ENCODE measurements at regions not wholly inside any gene's neighbourhood (a gene's known extent, or its start where the extent isn't known, plus 50 kb on each side); places are given as distances from the start of the nearest gene placed in this dataset.
"Not testable (repeated sequence)": the region's sequence is repeated elsewhere in the genome, so short reads cannot be mapped to it uniquely, and the experiment has no call there.

DNA sequence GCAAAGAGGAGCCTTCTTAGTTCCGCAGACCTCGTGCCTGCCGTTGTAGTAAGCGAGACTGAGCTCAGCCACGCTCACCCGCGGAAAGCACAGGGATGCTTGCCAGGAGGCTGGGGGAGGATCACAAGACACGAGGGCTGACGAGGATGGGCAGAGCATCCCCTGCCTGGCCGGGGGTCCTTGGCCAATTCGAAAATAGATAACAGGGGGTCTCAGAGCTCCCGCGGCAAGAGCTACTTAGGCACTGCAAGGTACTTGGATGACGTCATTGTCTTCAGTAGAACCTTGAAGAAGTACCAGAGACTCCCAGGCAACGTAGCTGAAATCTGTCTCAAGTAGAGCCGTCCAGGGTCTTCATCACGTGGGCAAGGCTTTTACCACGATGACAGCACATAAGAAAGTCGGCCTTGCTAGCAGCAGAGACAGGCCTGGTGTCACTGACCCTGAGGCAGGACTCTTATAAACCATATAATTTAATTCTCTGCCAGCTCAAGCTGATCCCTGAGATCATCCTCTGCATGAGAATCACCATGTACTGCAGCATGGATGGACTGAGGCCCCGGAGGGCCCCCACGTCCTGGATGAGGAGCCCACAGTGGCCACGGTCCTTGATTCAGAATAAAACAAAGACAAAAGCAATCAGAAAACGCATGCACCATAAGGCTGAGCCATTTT lies 81.9 kb downstream of the TMEM18 start:
- no peak for DNase-seq

DNA sequence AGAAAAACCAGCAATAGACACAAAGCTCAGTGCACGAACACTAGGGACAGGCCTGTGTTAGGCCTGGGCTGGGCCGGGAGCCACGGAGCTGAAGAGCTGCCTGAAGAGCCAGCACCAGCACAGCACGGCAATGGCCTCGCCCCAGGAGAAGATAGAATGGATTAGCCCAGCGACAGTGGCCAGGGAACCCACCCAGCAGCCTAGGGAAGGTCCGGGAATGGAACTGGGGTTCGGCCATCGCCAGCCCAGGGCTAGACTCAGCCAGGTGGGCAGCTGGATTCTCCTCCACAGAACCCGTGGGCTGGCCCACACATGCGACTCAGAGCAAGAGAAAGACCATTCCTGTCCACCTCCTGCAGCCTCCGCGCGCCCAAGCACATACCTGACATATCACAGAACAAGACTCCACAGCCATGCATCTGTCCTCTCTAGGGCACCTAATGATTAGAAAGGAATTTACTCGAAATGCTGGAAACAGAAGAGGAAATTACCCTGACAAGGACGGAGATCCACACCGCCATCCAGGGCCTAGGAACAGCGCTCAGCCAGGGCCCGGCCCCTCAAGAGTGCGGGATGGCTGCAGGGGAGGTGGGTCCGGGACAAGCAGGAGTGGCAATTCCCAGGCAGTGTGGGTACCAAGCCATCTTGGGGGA lies 82.8 kb downstream of the TMEM18 start:
- DNase-seq, result no peak

DNA sequence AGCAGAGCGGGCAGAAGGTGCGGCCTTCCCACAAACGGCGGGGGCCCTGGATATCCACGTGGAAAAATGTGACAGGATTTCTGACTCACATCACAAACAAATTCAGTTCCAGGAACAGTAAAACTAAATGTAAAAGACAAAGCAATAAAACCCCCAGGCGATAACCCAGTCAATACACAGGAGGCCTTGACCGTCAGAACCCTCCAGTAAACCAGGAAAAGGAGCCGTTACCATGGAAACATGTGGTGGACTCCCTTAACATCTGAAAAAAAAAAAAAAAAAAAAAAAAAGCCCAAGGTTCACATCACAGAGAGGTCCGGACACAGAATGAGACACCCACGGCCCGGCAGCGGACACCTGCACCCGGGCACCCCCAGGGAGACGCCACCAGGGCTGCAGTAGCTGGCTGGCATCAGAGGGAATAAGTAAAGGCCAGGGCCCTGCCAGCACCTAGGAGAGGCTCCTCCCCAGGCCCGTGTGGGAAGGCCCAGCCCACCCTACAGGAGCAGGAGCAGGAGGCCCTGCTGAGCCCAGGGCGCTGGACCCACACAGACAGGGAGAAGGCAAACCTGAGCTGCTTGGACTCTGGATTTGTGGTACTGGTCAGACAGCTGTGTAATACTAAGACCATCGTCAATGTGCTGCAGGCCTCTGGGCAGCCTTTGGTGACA lies 83.7 kb downstream of the TMEM18 start:
- DNase-seq, result no peak

DNA sequence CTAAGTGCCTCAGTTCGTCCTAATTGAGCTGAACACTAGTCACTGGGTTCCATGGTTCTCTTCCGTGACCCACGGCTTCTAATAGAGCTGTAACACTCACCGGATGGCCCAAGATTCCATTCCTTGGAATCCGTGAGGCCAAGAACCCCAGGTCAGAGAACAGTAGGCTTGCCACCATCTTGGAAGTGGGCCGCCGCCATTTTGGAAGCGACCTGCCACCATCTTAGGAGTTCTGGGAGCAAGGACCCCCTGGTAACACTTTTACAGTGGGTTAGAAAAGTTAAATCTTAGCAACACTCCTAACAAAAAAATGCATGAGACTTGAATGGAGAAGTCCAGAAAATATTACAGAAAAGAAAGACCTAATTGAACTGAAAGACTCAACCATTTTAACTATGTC lies 84.5 kb downstream of the TMEM18 start:
- DNase-seq, result no peak

DNA sequence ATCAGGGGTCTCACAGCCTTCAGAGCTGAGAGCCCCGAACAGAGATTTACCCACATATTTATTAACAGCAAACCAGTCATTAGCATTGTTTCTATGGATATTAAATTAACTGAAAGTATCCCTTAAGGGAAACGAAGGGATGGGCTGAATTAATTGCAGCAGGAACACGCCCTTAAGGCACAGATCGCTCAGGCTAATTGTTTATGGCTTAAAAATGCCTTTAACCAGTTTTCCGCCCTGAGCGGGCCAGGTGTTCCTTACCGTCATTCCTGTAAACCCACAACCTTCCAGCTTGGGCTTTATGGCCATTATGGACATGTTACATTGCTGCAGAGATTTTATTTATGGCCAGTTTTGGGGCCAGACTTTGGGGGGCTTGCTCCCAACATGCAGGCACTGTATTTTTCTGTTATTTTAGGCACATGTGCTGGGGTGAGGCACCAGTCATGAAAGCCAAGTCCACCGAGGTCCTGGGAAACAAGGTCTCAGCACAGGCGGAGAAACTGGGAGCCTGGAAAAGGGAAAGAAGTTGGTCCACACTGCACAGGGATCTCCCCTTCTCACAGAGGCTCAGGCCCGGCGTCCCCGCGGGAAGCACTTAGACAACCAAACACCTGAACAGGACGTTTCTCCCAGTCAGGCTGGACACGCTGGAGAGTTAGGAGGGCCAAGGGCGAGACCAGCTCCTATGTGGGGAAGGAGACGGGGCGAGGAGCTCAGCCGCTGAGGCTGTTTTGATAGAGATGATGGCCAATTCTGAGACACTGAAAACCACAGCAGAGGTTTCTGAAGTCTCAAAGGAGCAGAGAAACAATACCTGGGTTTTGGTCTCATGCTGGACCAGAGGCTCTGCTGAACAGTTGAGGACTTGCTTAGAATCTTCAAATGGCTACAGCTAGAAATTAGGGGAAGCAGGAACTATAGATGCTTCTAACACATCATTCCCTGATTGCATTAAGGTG lies 86.7 kb downstream of the TMEM18 start:
- no peak for DNase-seq

DNA sequence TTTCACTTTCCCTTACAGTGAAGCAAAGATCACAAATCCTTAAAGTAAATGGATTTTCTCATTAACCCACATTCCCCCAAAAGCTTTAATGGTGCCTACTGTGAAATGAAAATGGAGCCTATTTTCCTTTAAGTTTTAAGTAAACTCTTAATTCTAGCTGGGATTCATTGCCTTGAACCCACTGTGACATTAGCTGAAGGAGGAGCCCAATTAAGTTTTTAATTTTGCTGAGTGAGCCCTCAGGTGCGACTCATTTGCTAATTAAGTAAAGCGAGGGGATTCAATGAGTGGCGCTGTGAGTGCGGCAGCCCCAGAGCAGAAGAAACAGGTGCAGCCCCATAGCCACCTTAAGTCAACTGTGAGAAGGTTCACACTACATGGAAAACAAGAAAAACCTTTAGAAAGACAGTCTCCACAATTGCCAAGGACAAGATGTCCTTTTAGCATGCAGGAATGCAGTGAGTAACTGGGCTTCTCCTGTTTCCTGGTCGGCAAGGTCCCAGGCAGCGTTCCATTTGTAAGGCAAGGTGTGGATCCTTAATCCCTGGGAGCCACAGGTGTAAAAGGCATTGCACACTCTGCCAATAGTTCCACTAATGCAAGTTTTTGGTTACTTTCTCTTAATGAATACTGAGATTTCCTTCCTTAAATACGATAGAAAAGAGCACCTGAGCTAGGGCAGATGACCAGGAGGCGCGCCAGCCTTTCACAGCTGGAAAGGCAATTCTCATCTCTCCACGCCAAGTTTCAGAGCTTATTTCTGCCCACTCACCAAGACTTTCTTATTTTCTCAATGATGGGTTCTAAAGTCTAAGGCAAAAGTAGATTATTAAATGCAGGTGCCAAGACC lies 87.7 kb downstream of the TMEM18 start:
- no peak for DNase-seq

DNA sequence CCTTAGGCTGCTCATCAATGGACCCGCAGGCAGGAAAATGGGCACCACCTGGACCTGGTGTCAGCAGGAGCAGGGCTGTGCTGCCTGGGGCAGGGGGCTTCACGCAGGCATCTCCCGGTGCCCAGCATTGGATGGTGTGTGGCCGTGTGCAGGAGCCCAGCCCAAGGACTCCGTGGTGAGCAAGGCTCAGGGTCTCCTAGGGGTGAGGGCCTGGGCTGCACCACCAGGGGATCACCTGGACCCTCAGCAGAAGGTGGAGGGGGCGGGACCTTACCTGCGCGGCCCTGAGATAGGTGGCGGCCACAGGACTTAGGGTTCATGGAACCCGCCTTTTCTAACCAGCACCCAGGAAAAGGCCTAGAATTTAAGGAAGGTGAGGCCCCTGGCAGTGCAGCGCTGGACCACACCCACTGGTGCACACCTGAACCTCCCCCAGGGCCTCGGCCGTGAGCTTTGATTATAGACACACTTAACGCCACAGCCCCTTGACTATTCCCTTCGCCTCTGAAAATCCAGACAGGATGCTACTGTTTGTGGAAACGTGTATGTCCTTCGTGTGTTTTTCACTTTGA lies 89.0 kb downstream of the TMEM18 start:
- DNase-seq, result no peak

DNA sequence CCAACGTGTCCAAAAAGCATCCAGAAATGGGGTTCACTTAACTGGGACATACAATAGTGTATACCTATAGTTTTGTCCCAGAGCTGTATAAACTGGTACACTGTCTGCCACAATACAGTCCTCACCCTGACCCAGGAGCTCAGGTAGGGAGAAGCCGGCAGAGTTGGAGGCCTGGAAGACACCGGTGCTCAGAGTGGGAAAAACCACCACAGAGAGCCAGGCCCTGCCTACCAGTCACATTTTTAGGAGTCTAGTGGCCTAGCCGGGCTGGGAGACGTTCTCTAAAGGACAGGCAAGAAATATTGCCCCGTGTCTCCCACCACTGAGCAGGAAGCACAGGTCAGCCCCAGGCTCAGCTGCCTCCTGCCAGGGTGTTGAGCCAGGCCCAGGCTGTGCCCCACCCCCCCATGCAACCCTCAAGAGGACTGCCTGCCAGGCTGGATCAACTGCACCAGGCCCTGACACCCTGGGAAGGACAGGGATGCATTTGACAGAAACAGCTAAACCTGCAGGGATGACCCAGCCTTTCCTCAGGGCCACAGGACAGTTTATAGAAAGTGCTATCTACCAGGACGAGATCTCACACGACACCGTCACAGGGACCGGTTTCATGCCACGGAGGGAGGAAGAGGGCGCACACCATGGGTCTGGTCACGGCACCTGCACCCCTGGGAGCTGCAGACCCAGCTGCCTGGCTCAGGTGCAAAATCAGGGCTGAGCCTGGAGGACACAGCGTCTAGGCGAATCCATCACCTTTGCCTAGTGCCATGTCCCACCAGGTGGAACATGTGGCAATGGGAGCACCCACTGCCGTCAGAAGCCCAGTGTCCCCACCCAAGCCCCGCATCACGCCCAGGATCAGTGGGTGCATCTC lies 89.9 kb downstream of the TMEM18 start:
- DNase-seq, result no peak

DNA sequence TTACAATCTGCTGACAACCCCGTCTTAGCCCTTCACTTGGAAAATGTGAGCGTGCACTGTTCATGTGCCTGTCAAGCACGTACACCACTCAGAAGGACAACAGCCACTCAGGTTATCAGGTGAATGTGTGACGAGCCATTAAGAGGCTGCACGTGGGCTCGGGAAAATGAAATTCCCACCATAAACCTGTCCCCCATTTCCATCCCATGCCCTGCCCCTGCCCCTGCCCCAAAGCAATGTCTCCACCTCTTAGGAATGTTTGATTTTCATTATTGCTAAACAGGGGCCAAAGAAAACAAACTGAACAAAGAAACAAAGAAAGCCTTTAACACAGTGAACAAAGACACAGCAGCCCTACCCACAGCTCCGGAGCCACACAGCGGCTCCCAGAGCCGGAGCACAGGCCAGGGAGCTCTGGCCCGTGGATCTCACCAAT lies 90.5 kb downstream of the TMEM18 start:
- DNase-seq, result no peak

DNA sequence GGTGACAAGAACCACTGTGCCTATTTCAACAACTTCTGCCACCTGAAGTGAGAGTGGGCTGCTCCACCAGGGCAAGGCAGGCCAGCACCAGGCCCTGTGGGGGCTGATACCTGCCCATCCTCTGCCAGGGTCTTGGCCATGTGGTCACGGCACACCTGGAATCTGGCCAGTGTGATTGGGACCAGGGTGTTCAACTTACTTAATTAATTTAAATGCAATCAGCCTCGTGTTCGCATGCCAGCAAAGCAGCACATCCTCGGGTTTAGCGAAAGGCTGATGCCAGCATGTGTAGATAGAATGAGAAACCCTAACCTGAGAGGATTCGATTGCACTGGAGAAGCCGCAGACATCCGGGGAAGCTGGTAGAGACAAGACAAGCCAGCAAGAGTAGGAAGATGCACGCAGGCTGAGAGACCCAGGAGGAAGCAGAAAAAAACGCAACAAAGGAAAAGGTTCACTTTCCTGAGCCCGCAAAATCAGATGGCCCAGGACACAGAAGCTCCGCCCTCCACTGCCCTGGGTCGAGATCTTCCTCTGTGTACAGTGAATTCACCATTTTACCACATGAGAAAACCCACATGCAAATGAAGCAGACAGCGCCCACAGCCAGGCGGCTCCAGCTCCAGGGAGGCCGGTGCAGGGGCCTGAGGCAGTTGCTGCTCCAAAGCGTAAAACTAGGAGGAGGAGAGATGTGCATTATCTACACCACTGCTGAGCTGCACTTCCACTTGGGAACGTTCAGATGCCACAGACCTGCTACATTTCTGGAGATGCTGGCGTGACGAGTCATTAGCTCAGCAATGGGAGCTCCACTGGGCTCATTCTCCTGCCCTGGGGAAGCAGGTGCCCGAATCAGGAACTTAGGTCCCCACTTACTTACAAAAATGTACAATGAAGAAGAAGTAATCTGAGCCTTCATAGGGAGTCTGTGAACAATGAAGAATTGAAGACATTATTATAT lies 92.1 kb downstream of the TMEM18 start:
- DNase-seq, result peak in 2 of 5 experiments; percentile 49 to 68

DNA sequence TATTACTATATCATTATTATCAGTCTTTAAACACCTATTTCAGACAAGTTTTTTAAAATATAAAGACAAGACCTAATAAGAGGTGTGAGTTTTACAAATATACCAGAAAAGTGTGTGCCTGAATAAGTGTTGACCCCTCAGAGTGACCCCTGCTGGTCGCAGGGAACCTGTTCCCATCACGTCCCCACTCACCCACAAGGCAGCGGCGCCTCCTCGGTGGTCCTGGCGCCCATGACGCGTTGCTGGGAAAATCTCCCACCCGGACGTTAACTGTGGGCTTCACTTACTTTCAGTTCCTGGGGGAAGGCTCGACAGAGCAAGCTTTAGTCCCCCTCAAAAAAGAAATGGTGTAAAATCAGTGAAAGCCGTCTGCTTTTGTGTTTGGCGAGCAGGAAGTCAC lies 93.5 kb downstream of the TMEM18 start:
- DNase-seq, result no peak

DNA sequence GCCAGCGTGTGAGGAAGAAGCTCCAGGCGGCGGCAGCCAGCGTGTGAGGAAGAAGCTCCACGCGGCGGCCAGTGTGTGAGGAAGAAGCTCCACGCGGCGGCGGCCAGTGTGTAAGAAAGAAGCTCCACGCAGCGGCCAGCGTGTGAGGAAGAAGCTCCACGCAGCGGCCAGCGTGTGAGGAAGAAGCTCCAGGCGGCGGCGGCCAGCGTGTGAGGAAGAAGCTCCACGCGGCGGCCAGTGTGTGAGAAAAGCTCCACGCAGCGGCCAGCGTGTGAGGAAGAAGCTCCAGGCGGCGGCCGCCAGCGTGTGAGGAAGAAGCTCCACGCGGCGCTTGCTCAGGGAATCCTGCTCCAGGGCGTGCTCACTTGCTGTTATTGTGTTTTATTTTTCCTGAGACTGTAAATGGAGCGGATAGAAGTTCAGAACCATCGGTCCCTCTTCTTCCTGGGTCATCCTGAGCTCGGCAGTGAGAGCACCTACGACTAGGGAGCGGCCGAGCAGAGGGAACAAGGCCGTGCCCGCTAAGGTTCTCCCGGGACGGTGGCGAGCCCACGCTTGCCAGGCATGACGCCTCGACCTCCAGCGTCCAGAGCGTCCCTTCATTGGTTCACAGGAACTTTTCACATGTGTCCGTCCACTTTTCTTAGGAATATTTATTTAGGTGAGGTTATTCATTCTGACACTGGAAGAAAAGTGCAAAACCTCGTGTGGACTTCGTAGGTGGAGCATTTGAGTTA lies 94.2 kb downstream of the TMEM18 start:
- DNase-seq, result no peak

DNA sequence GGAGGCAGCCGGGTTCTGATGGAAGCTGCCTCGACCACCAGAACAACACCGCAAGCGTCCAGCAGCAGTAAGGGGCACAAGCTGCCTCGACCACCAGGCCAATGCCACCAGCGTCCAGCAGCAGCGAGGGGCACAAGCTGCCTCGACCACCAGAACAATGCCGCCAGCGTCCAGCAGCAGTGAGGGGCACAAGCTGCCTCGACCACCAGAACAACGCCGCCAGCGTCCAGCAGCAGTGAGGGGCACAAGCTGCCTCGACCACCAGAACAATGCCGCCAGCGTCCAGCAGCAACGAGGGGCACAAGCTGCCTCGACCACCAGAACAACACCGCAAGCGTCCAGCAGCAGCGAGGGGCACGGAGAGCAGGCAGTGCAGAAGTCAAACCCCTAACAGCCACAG lies 94.9 kb downstream of the TMEM18 start:
- DNase-seq, result not testable (repeated sequence)

DNA sequence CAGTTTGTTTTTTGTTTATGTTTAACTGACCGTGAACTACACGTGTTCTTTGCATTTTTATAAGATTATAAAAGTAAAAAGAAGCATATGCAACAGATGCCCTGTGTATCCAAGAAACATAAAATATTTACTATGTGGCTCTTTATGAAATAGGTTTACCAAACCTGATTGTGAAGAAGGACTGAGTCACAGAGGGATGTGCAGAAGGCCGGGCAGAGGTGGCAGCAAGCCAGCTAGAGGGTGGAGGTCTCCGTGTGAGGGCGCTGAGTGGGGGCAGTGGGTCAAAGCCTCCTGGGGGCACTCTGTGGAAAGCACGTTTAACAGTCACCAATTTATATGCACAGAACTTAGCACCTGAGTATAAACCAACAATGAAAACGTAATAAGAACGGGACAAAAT lies 97.2 kb downstream of the TMEM18 start:
- DNase-seq, result no peak

DNA sequence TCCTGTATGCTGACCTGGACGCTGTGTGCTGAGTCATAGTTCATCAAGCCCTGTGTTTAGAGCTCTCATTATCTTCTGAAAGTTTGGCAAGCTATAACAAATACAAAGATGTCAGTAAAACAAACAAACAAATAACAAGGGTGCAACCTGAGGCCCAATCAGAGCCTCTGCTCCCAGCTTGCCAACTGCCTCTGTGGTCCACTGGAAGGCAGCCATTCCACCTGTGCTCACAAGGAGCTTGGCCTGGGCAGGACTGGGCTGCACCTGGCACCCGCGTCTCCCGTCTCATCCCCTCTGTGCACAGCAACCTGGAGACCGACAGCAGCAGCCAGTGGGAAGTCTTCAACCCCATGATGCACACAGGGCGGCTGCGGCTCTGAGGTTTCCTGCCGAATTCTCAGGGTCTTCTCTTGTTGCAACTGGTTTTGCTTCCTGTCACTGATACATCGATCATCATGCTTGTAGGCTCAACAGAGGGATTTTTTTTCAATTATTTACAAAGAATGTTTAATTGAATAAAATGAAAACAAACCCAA lies 97.8 kb downstream of the TMEM18 start:
- no peak for DNase-seq

DNA sequence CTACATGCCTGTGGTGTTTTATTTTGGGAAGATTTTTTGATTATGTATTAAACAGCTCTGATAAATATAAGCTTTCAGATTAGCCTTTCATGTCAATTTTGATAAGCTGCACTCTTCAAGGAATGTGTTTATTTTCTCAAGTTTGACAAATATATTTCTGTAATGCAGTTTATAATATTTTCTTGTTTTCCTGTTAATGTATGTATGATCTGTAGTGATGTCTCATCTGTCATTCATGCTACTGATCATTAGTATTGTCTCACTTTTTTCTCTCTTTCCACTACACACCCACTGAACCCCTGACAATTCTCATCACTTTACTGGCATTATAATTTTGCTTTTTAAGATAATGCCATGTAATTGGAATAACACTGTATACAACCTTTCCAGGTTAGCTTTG lies 100.9 kb downstream of the TMEM18 start:
- no peak for DNase-seq

DNA sequence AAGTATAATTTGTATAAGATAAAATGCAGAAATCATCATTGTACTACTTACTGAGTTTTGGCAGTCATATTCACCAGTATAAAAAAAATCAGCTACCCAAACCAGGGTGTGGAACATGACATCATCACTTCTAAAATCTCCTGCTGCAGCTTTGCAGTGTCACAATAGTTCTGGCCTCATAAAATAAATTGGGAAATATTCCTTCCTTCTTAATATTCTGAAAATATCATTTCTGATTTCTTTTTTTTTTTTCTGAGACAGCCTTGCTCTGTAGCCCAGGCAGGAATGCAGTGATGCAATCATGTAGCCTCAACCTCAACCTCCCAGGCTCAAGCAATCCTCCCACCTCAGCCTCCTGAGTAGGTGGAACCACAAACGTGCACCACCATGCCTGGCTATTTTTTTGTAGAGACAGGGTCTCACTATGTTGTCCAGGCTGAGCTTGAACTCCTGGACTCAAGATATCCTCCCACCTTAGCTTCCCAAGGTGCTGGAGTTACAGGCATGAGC lies 101.4 kb downstream of the TMEM18 start:
- no peak for DNase-seq

Data from T-helper 2 cell (primary cell).